ENCODE measurements at regions not wholly inside any gene's neighbourhood (a gene's known extent, or its start where the extent isn't known, plus 50 kb on each side); places are given as distances from the start of the nearest gene placed in this dataset.

GRCh38 chr5:158276692-158277091, 417.7 kb upstream of the CLINT1 start:
- DNase-seq (no peak), ATAC-seq (no peak)
- H3K4me1 ChIP-seq: no peaks in the 10 kb centered on the region
- H3K9me3 ChIP-seq: no peaks in the 10 kb centered on the region
- intact Hi-C loops (cut with DNase I): no loop called here
- TF ChIP-seq, protein P1, sequence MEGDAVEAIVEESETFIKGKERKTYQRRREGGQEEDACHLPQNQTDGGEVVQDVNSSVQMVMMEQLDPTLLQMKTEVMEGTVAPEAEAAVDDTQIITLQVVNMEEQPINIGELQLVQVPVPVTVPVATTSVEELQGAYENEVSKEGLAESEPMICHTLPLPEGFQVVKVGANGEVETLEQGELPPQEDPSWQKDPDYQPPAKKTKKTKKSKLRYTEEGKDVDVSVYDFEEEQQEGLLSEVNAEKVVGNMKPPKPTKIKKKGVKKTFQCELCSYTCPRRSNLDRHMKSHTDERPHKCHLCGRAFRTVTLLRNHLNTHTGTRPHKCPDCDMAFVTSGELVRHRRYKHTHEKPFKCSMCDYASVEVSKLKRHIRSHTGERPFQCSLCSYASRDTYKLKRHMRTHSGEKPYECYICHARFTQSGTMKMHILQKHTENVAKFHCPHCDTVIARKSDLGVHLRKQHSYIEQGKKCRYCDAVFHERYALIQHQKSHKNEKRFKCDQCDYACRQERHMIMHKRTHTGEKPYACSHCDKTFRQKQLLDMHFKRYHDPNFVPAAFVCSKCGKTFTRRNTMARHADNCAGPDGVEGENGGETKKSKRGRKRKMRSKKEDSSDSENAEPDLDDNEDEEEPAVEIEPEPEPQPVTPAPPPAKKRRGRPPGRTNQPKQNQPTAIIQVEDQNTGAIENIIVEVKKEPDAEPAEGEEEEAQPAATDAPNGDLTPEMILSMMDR (IDR thresholded peaks at IDR 0.05): no peak
- no peaks in the 10 kb centered on the region for H3K27me3 ChIP-seq (ENCODE audit: low read depth)
- no peak overlapping the region for H3K4me3 ChIP-seq
- no peaks in the 10 kb centered on the region for H3K36me3 ChIP-seq
- H3K27ac ChIP-seq: no peak overlapping the region

- intact Hi-C loops (cut with DNase I): no loop called here
- Histone ChIP-seq H3K9me3 (no peaks in the 10 kb centered on the region), H3K27me3 (ENCODE audit: low read depth) (no peaks in the 10 kb centered on the region), H3K4me1 (no peaks in the 10 kb centered on the region), H3K27ac (no peak overlapping the region), H3K4me3 (no peak overlapping the region), H3K36me3 (no peaks in the 10 kb centered on the region)
- ATAC-seq (no peak), DNase-seq (no peak)
- TF ChIP-seq, protein P1 (IDR thresholded peaks at IDR 0.05): no peak
Measured at GRCh38 chr5:158275511-158275910, 416.6 kb upstream of the CLINT1 start.

GRCh38 chr5:158273035-158273434, 414.1 kb upstream of the CLINT1 start:
- no peaks in the 10 kb centered on the region for H3K27me3 ChIP-seq (ENCODE audit: low read depth)
- H3K9me3 ChIP-seq: no peaks in the 10 kb centered on the region
- H3K36me3 ChIP-seq: no peaks in the 10 kb centered on the region
- H3K4me3 ChIP-seq: no peak overlapping the region
- H3K4me1 ChIP-seq: no peaks in the 10 kb centered on the region
- intact Hi-C loops (cut with DNase I): no loop called here
- ATAC-seq: no peak
- H3K27ac ChIP-seq: no peak overlapping the region
- TF ChIP-seq, protein P1 (IDR thresholded peaks at IDR 0.05): no peak
- no peak for DNase-seq

DNA sequence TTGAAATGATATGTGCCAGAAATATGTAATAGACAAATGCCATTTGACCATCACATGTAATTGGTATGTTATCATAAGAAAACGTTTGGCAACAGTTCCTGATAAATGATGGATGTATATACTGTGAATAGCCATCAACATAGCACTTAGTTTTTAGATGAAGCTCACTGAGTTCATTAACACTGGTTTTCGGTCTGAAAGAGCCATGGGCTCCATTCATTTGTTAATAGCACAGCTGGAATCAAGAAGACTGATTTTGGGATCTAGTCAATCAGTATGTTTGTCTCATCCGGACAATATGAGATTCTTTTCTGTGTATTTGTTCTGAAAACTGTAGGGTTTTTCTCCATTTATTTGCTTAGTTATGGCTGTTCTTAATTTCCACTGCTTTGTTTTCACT, 413.5 kb upstream of the CLINT1 start:
- H3K27ac ChIP-seq: no peak overlapping the region
- H3K4me3 ChIP-seq: no peak overlapping the region
- TF ChIP-seq, protein P1 (IDR thresholded peaks at IDR 0.05): no peak
- DNase-seq (no peak), ATAC-seq (no peak)
- intact Hi-C loops (cut with DNase I): no loop called here
- no peaks in the 10 kb centered on the region for H3K9me3 ChIP-seq
- H3K27me3 ChIP-seq (ENCODE audit: low read depth): no peaks in the 10 kb centered on the region
- no peaks in the 10 kb centered on the region for H3K36me3 ChIP-seq
- no peaks in the 10 kb centered on the region for H3K4me1 ChIP-seq

- TF ChIP-seq, protein P1 (IDR thresholded peaks at IDR 0.05): no peak
- DNase-seq: no peak
Measured at GRCh38 chr5:158270996-158271554, 412.1 kb upstream of the CLINT1 start.

GRCh38 chr5:158268286-158268685, 409.3 kb upstream of the CLINT1 start:
- no peaks in the 10 kb centered on the region for H3K4me1 ChIP-seq
- intact Hi-C loops (cut with DNase I): no loop called here
- no peak overlapping the region for H3K4me3 ChIP-seq
- H3K27ac ChIP-seq: no peak overlapping the region
- TF ChIP-seq, protein P1 (IDR thresholded peaks at IDR 0.05): no peak
- H3K36me3 ChIP-seq: no peaks in the 10 kb centered on the region
- ATAC-seq (no peak), DNase-seq (no peak)
- H3K27me3 ChIP-seq (ENCODE audit: low read depth): no peaks in the 10 kb centered on the region
- H3K9me3 ChIP-seq: no peaks in the 10 kb centered on the region

More at GRCh38 chr5:158270996-158271554, 412.1 kb upstream of the CLINT1 start:
- H3K4me1 ChIP-seq: no peaks in the 10 kb centered on the region
- no peaks in the 10 kb centered on the region for H3K36me3 ChIP-seq
- intact Hi-C loops (cut with DNase I): no loop called here
- no peaks in the 10 kb centered on the region for H3K27me3 ChIP-seq (ENCODE audit: low read depth)
- no peaks in the 10 kb centered on the region for H3K9me3 ChIP-seq
- H3K27ac ChIP-seq: no peak overlapping the region
- H3K4me3 ChIP-seq: no peak overlapping the region
- ATAC-seq: no peak
